ENCODE measurements at regions not wholly inside any gene's neighbourhood (a gene's known extent, or its start where the extent isn't known, plus 50 kb on each side); places are given as distances from the start of the nearest gene placed in this dataset.

GRCh38 chr2:16161768-16162490, 221.6 kb downstream of the MYCN start:
- TF ChIP-seq POLR2A (IDR thresholded peaks at IDR 0.05; ENCODE audit: control extremely low read depth in 1 of 2, low read depth in 2 of 2, low read length in 2 of 2) = no peak
- no peak for TF ChIP-seq EZH2 (IDR thresholded peaks at IDR 0.05; ENCODE audit: low read depth, low read length, severe bottlenecking)
- TF ChIP-seq TAF1 (IDR thresholded peaks at IDR 0.05; ENCODE audit: low read depth, low read length) = no peak
- TF ChIP-seq, protein P1, sequence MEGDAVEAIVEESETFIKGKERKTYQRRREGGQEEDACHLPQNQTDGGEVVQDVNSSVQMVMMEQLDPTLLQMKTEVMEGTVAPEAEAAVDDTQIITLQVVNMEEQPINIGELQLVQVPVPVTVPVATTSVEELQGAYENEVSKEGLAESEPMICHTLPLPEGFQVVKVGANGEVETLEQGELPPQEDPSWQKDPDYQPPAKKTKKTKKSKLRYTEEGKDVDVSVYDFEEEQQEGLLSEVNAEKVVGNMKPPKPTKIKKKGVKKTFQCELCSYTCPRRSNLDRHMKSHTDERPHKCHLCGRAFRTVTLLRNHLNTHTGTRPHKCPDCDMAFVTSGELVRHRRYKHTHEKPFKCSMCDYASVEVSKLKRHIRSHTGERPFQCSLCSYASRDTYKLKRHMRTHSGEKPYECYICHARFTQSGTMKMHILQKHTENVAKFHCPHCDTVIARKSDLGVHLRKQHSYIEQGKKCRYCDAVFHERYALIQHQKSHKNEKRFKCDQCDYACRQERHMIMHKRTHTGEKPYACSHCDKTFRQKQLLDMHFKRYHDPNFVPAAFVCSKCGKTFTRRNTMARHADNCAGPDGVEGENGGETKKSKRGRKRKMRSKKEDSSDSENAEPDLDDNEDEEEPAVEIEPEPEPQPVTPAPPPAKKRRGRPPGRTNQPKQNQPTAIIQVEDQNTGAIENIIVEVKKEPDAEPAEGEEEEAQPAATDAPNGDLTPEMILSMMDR (IDR thresholded peaks at IDR 0.05; ENCODE audit: control extremely low read depth in 1 of 3, insufficient read depth in 1 of 3, low read depth in 1 of 3, low read length in 3 of 3) = no peak
- TF ChIP-seq POLR2AphosphoS5 (IDR thresholded peaks at IDR 0.05; ENCODE audit: low read depth, low read length) = no peak
- no peak for TF ChIP-seq RAD21 (IDR thresholded peaks at IDR 0.05 in 1 of 2, conservative IDR thresholded peaks at IDR 0.05 in 1 of 2; ENCODE audit: low read depth in 2 of 2, low read length in 2 of 2)
- TF ChIP-seq SP1 (IDR thresholded peaks at IDR 0.05; ENCODE audit: low read depth, low read length) = no peak
- TF ChIP-seq RNF2 (IDR thresholded peaks at IDR 0.05; ENCODE audit: borderline replicate concordance, low read depth, low read length, missing control alignments, poor library complexity, severe bottlenecking) = no peak
- TF ChIP-seq CBX8 (IDR thresholded peaks at IDR 0.05; ENCODE audit: borderline replicate concordance, low read depth, low read length) = no peak
- no peak for TF ChIP-seq EP300 (IDR thresholded peaks at IDR 0.05; ENCODE audit: borderline replicate concordance in 1 of 2, low read depth in 2 of 2, low read length in 2 of 2)
- no peak for TF ChIP-seq PHF8 (conservative IDR thresholded peaks at IDR 0.05; ENCODE audit: low read depth, low read length)
- TF ChIP-seq, protein P2, sequence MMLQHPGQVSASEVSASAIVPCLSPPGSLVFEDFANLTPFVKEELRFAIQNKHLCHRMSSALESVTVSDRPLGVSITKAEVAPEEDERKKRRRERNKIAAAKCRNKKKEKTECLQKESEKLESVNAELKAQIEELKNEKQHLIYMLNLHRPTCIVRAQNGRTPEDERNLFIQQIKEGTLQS (IDR thresholded peaks at IDR 0.05; ENCODE audit: insufficient read depth, low read depth, low read length) = no peak
- TF ChIP-seq ZNF274 (IDR thresholded peaks at IDR 0.05; ENCODE audit: borderline replicate concordance, extremely low read depth, low read length) = no peak

All from H1 (cell line).